ENCODE measurements at regions not wholly inside any gene's neighbourhood (a gene's known extent, or its start where the extent isn't known, plus 50 kb on each side); places are given as distances from the start of the nearest gene placed in this dataset.

DNA sequence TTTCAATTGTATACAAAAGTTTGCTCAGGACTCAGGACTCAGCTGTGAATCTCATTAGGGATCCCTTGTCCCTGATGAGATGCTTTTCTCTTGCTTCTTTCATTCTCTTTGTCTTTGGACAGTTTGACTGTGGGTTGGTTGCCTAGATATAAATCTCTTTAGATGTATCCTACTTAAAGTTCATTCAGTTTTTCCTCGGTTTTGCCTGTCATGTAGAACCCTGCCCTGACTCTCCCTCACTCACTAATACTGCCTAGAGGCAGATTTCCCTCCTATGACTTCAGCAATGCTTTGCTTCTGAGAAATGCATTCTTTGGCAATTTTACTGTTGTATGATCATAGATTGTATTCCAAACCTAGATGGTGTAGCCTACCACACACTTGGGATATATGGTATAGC, 421.4 kb upstream of the TCF4 start:
- TF ChIP-seq POLR2AphosphoS5 (IDR thresholded peaks at IDR 0.05; ENCODE audit: low read depth, low read length) (no peak), POLR2A (IDR thresholded peaks at IDR 0.05; ENCODE audit: low read depth, low read length) (no peak)

Measured in GM12892 (cell line).